ENCODE measurements at regions not wholly inside any gene's neighbourhood (a gene's known extent, or its start where the extent isn't known, plus 50 kb on each side); places are given as distances from the start of the nearest gene placed in this dataset.

- TF ChIP-seq USF2 (IDR thresholded peaks at IDR 0.05; ENCODE audit: low read length): no peak
- TF ChIP-seq TAF1 (IDR thresholded peaks at IDR 0.05; ENCODE audit: low read depth, low read length): no peak
- no peak for TF ChIP-seq CHD7 (IDR thresholded peaks at IDR 0.05; ENCODE audit: insufficient replicate concordance, low read length)
- no peak for TF ChIP-seq MAX (IDR thresholded peaks at IDR 0.05)
Measured at GRCh38 chr2:172342078-172342477, 85.3 kb upstream of the ITGA6 start (continued).
